Sigmoid colon (tissue), 4 donors: ENCODE measurements at regions not wholly inside any gene's neighbourhood (a gene's known extent, or its start where the extent isn't known, plus 50 kb on each side); places are given as distances from the start of the nearest gene placed in this dataset.

Experiments used
- CTCF ChIP-seq, 4 experiments: fragments of 450-650 bp in 3 of 4; fragments of 200-600 bp in 1 of 4; IDR thresholded peaks; one replicate each; pipeline ENCODE4 v1.5.1; 2016 to 2019; ENCODE audit warnings: antibody characterized with exemption in 4 of 4, mild to moderate bottlenecking in 3 of 4, moderate library complexity in 2 of 4
- EP300 ChIP-seq, 4 donors: sonication (generic); formaldehyde crosslinking; IDR thresholded peaks; one replicate each; pipeline ENCODE4 v1.6.1; 2017; ENCODE audit warnings: antibody characterized with exemption in 4 of 4
- POLR2A ChIP-seq, 2 donors: fragments of 450-650 bp; IDR thresholded peaks; one replicate each; pipeline ENCODE4 v1.6.1; 2016; ENCODE audit warnings: antibody characterized with exemption in 2 of 2, mild to moderate bottlenecking in 2 of 2, moderate library complexity in 2 of 2
- POLR2AphosphoS5 ChIP-seq, 4 donors: sonication (generic); formaldehyde crosslinking; IDR thresholded peaks; one replicate each; pipeline ENCODE4 v1.6.1; 2017; ENCODE audit warnings: antibody characterized with exemption in 4 of 4

GRCh38 chr14:101380940-101381339 lies 180.4 kb upstream of the DIO3 start:
- TF ChIP-seq POLR2A (IDR thresholded peaks at IDR 0.05) (no peak), CTCF (IDR thresholded peaks at IDR 0.05) (no peak), EP300 (IDR thresholded peaks at IDR 0.05) (no peak), POLR2AphosphoS5 (IDR thresholded peaks at IDR 0.05) (no peak)
